ENCODE measurements at regions not wholly inside any gene's neighbourhood (a gene's known extent, or its start where the extent isn't known, plus 50 kb on each side); places are given as distances from the start of the nearest gene placed in this dataset.

GRCh38 chr2:120429586-120430500 lies 83.9 kb downstream of the INHBB start:
- H3K4me1 ChIP-seq (ENCODE audit: insufficient read depth, low read length): peaks cover 21% of the 10 kb centered on the region; the same call in 1 of the 2 replicates
- H3K36me3 ChIP-seq (ENCODE audit: insufficient read depth, low read depth, low read length): no peaks in the 10 kb centered on the region
- H3K9ac ChIP-seq (ENCODE audit: low read depth, low read length): no peak overlapping the region
- H3K4me3 ChIP-seq (ENCODE audit: low read length): no peak overlapping the region
- H3K27ac ChIP-seq (ENCODE audit: low read length): no peak overlapping the region
- H3K27me3 ChIP-seq (ENCODE audit: insufficient read depth, low read length): peaks cover 75% of the 10 kb centered on the region
- no peaks in the 10 kb centered on the region for H3K9me3 ChIP-seq (ENCODE audit: insufficient read depth, low read depth, low read length)

GRCh38 chr2:120430501-120430830 lies 84.5 kb downstream of the INHBB start:
- peaks cover 27% of the 10 kb centered on the region; the same call in 1 of the 2 replicates for H3K4me1 ChIP-seq (ENCODE audit: insufficient read depth, low read length)
- H3K9ac ChIP-seq (ENCODE audit: low read depth, low read length): no peak overlapping the region
- H3K27me3 ChIP-seq (ENCODE audit: insufficient read depth, low read length): peaks cover 80% of the 10 kb centered on the region
- H3K9me3 ChIP-seq (ENCODE audit: insufficient read depth, low read depth, low read length): no peaks in the 10 kb centered on the region
- no peak overlapping the region for H3K4me3 ChIP-seq (ENCODE audit: low read length)
- H3K36me3 ChIP-seq (ENCODE audit: insufficient read depth, low read depth, low read length): no peaks in the 10 kb centered on the region
- no peak overlapping the region for H3K27ac ChIP-seq (ENCODE audit: low read length)

- Histone ChIP-seq H3K36me3 (ENCODE audit: insufficient read depth, low read depth, low read length) (no peaks in the 10 kb centered on the region), H3K4me1 (ENCODE audit: insufficient read depth, low read length) (peaks cover 27% of the 10 kb centered on the region; the same call in 1 of the 2 replicates)
These were observed 85.0 kb downstream of the INHBB start for GRCh38 chr2:120430957-120431356.

GRCh38 chr2:120431386-120432292 lies 85.7 kb downstream of the INHBB start:
- Histone ChIP-seq H3K4me3 (ENCODE audit: low read length) (no peak overlapping the region), H3K27me3 (ENCODE audit: insufficient read depth, low read length) (peaks cover 81% of the 10 kb centered on the region), H3K9me3 (ENCODE audit: insufficient read depth, low read depth, low read length) (no peaks in the 10 kb centered on the region), H3K4me1 (ENCODE audit: insufficient read depth, low read length) (peaks cover 27% of the 10 kb centered on the region; the same call in 1 of the 2 replicates), H3K9ac (ENCODE audit: low read depth, low read length) (no peak overlapping the region), H3K27ac (ENCODE audit: low read length) (no peak overlapping the region), H3K36me3 (ENCODE audit: insufficient read depth, low read depth, low read length) (no peaks in the 10 kb centered on the region)

More at GRCh38 chr2:120430957-120431356, 85.0 kb downstream of the INHBB start:
- no peak overlapping the region for H3K27ac ChIP-seq (ENCODE audit: low read length)
- no peak overlapping the region for H3K9ac ChIP-seq (ENCODE audit: low read depth, low read length)
- no peaks in the 10 kb centered on the region for H3K9me3 ChIP-seq (ENCODE audit: insufficient read depth, low read depth, low read length)
- H3K4me3 ChIP-seq (ENCODE audit: low read length): no peak overlapping the region
- peaks cover 81% of the 10 kb centered on the region for H3K27me3 ChIP-seq (ENCODE audit: insufficient read depth, low read length)

- Histone ChIP-seq H3K27me3 (ENCODE audit: insufficient read depth, low read length) (peaks cover 86% of the 10 kb centered on the region), H3K9me3 (ENCODE audit: insufficient read depth, low read depth, low read length) (no peaks in the 10 kb centered on the region)
These were observed 86.5 kb downstream of the INHBB start for GRCh38 chr2:120432293-120432975.

GRCh38 chr2:120432976-120433815 lies 87.3 kb downstream of the INHBB start:
- Histone ChIP-seq H3K36me3 (ENCODE audit: insufficient read depth, low read depth, low read length) (no peaks in the 10 kb centered on the region), H3K9ac (ENCODE audit: low read depth, low read length) (no peak overlapping the region), H3K4me1 (ENCODE audit: insufficient read depth, low read length) (peaks cover 27% of the 10 kb centered on the region; the same call in 1 of the 2 replicates), H3K9me3 (ENCODE audit: insufficient read depth, low read depth, low read length) (no peaks in the 10 kb centered on the region), H3K27me3 (ENCODE audit: insufficient read depth, low read length) (peaks cover 93% of the 10 kb centered on the region), H3K4me3 (ENCODE audit: low read length) (no peak overlapping the region), H3K27ac (ENCODE audit: low read length) (no peak overlapping the region)

More at GRCh38 chr2:120432293-120432975, 86.5 kb downstream of the INHBB start:
- Histone ChIP-seq H3K27ac (ENCODE audit: low read length) (no peak overlapping the region), H3K36me3 (ENCODE audit: insufficient read depth, low read depth, low read length) (no peaks in the 10 kb centered on the region), H3K4me1 (ENCODE audit: insufficient read depth, low read length) (peaks cover 27% of the 10 kb centered on the region; the same call in 1 of the 2 replicates), H3K9ac (ENCODE audit: low read depth, low read length) (no peak overlapping the region), H3K4me3 (ENCODE audit: low read length) (no peak overlapping the region)

- no peak overlapping the region for H3K9ac ChIP-seq (ENCODE audit: low read depth, low read length)
- H3K4me1 ChIP-seq (ENCODE audit: insufficient read depth, low read length): peaks cover 27% of the 10 kb centered on the region; the same call in 1 of the 2 replicates
- H3K27me3 ChIP-seq (ENCODE audit: insufficient read depth, low read length): peaks cover 93% of the 10 kb centered on the region
- H3K9me3 ChIP-seq (ENCODE audit: insufficient read depth, low read depth, low read length): no peaks in the 10 kb centered on the region
- no peak overlapping the region for H3K27ac ChIP-seq (ENCODE audit: low read length)
- H3K4me3 ChIP-seq (ENCODE audit: low read length): no peak overlapping the region
- H3K36me3 ChIP-seq (ENCODE audit: insufficient read depth, low read depth, low read length): no peaks in the 10 kb centered on the region
These were observed 87.9 kb downstream of the INHBB start for GRCh38 chr2:120433816-120434290.

- no peaks in the 10 kb centered on the region for H3K36me3 ChIP-seq (ENCODE audit: insufficient read depth, low read depth, low read length)
- peaks cover 96% of the 10 kb centered on the region for H3K27me3 ChIP-seq (ENCODE audit: insufficient read depth, low read length)
- H3K4me1 ChIP-seq (ENCODE audit: insufficient read depth, low read length): peaks cover 21% of the 10 kb centered on the region; the same call in 1 of the 2 replicates
- H3K9me3 ChIP-seq (ENCODE audit: insufficient read depth, low read depth, low read length): no peaks in the 10 kb centered on the region
- H3K9ac ChIP-seq (ENCODE audit: low read depth, low read length): no peak overlapping the region
- H3K27ac ChIP-seq (ENCODE audit: low read length): no peak overlapping the region
- H3K4me3 ChIP-seq (ENCODE audit: low read length): peak overlapping the region; percentile 47; the same call in 1 of the 2 replicates
These were observed 88.8 kb downstream of the INHBB start for GRCh38 chr2:120434492-120435308.

GRCh38 chr2:120435671-120436459 lies 89.9 kb downstream of the INHBB start:
- Histone ChIP-seq H3K4me1 (ENCODE audit: insufficient read depth, low read length) (peaks cover 14% of the 10 kb centered on the region; the same call in 1 of the 2 replicates), H3K9ac (ENCODE audit: low read depth, low read length) (no peak overlapping the region), H3K27me3 (ENCODE audit: insufficient read depth, low read length) (peaks cover 98% of the 10 kb centered on the region), H3K36me3 (ENCODE audit: insufficient read depth, low read depth, low read length) (no peaks in the 10 kb centered on the region), H3K27ac (ENCODE audit: low read length) (no peak overlapping the region), H3K9me3 (ENCODE audit: insufficient read depth, low read depth, low read length) (no peaks in the 10 kb centered on the region), H3K4me3 (ENCODE audit: low read length) (no peak overlapping the region)

Data from iPS-20b (cell line).